Neural progenitor cell (in vitro differentiated cells): ENCODE measurements at regions not wholly inside any gene's neighbourhood (a gene's known extent, or its start where the extent isn't known, plus 50 kb on each side); places are given as distances from the start of the nearest gene placed in this dataset.

Experiments used
- DNase-seq: peaks from one replicate; pipeline ENCODE4 v3.0.0-alpha.2; 2016; ENCODE audit warnings: low spot score
- H2AFZ ChIP-seq: fragments of 200-600 bp; sonication (generic); replicated peaks from 2 replicates; pipeline ENCODE4 v1.6.1; 2016; ENCODE audit warnings: antibody characterized with exemption
- H3F3A ChIP-seq: fragments of 200-600 bp; sonication (generic); 2 replicates; pipeline ENCODE4 v1.6.1; 2016; ENCODE audit warnings: antibody characterized with exemption, low read depth
- H3K27ac ChIP-seq: fragments of 200-600 bp; sonication (generic); 2 replicates; pipeline ENCODE4 v1.5.1; 2016; ENCODE audit warnings: mild to moderate bottlenecking
- H3K27me3 ChIP-seq: fragments of 200-600 bp; sonication (generic); 2 replicates; pipeline ENCODE4 v1.6.1; 2016; ENCODE audit warnings: mild to moderate bottlenecking, moderate library complexity
- H3K36me3 ChIP-seq: fragments of 200-600 bp; sonication (generic); 2 replicates; pipeline ENCODE4 v1.5.1; 2016
- H3K4me1 ChIP-seq: fragments of 200-600 bp; sonication (generic); 2 replicates; pipeline ENCODE4 v1.6.1; 2016; ENCODE audit warnings: mixed run types
- H3K4me2 ChIP-seq: fragments of 200-600 bp; sonication (generic); 2 replicates; pipeline ENCODE4 v1.6.1; 2016
- H3K4me3 ChIP-seq: fragments of 200-600 bp; sonication (generic); 2 replicates; pipeline ENCODE4 v1.5.1; 2016
- H3K79me2 ChIP-seq: fragments of 200-600 bp; sonication (generic); 2 replicates; pipeline ENCODE4 v1.6.1; 2016; ENCODE audit warnings: low read depth
- H3K9ac ChIP-seq: fragments of 200-600 bp; sonication (generic); 2 replicates; pipeline ENCODE4 v1.6.1; 2016
- H3K9me3 ChIP-seq: fragments of 200-600 bp; sonication (generic); 2 replicates; pipeline ENCODE4 v1.5.1; 2016; ENCODE audit warnings: low read depth
- H4K20me1 ChIP-seq: fragments of 200-600 bp; sonication (generic); 2 replicates; pipeline ENCODE4 v1.6.1; 2016; ENCODE audit warnings: low read depth
- H3K27ac Mint-ChIP-seq: 3 replicates; pipeline ENCODE4 v1.8.0; 2021; ENCODE audit warnings: mixed read lengths
- H3K27me3 Mint-ChIP-seq: 2 replicates; pipeline ENCODE4 v1.8.0; 2022; ENCODE audit warnings: low read depth, mild to moderate bottlenecking, inconsistent platforms, moderate library complexity, mixed read lengths; ENCODE audit not compliant: insufficient read depth
- H3K36me3 Mint-ChIP-seq: 3 replicates; pipeline ENCODE4 v1.8.0; 2021; ENCODE audit warnings: mixed read lengths
- H3K4me1 Mint-ChIP-seq: 3 replicates; pipeline ENCODE4 v1.8.0; 2021; ENCODE audit warnings: mixed read lengths
- H3K4me3 Mint-ChIP-seq: 3 replicates; pipeline ENCODE4 v1.8.0; 2021; ENCODE audit warnings: mild to moderate bottlenecking, moderate library complexity, mixed read lengths
- H3K9me3 Mint-ChIP-seq: 3 replicates; pipeline ENCODE4 v1.8.0; 2020; ENCODE audit warnings: mixed read lengths
- EZH2 ChIP-seq: fragments of 200-600 bp; sonication (generic); IDR thresholded peaks from 2 replicates; pipeline ENCODE4 v1.6.1; 2017; ENCODE audit warnings: antibody characterized with exemption, mild to moderate bottlenecking, moderate library complexity
- EZH2phosphoT487 ChIP-seq: fragments of 200-600 bp; sonication (generic); IDR thresholded peaks from 2 replicates; pipeline ENCODE4 v1.6.1; 2017; ENCODE audit warnings: antibody characterized with exemption
- TF ChIP-seq, protein P1 (sequence below): fragments of 200-600 bp; sonication (generic); IDR thresholded peaks from 2 replicates; pipeline ENCODE4 v1.5.1; 2017; ENCODE audit warnings: antibody characterized with exemption, mild to moderate bottlenecking

- Histone ChIP-seq H3K9me3 (no peaks in the 10 kb centered on the region), H3K79me2 (no peaks in the 10 kb centered on the region), H3K27me3 (no peaks in the 10 kb centered on the region), H4K20me1 (no peaks in the 10 kb centered on the region), H3K4me2 (no peak overlapping the region), H3K4me1 (no peaks in the 10 kb centered on the region), H3K36me3 (no peaks in the 10 kb centered on the region), H3F3A (no peaks in the 10 kb centered on the region), H2AFZ (no peak overlapping the region), H3K4me3 (no peak overlapping the region), H3K27ac (no peak overlapping the region), H3K9ac (no peak overlapping the region)
- no peaks in the 10 kb centered on the region for H3K36me3 Mint-ChIP-seq
- no peak overlapping the region for H3K27ac Mint-ChIP-seq
- H3K9me3 Mint-ChIP-seq = no peaks in the 10 kb centered on the region
- no peak overlapping the region for H3K4me3 Mint-ChIP-seq
- DNase-seq = no peak
- no peaks in the 10 kb centered on the region for H3K27me3 Mint-ChIP-seq
- TF ChIP-seq, protein P1, sequence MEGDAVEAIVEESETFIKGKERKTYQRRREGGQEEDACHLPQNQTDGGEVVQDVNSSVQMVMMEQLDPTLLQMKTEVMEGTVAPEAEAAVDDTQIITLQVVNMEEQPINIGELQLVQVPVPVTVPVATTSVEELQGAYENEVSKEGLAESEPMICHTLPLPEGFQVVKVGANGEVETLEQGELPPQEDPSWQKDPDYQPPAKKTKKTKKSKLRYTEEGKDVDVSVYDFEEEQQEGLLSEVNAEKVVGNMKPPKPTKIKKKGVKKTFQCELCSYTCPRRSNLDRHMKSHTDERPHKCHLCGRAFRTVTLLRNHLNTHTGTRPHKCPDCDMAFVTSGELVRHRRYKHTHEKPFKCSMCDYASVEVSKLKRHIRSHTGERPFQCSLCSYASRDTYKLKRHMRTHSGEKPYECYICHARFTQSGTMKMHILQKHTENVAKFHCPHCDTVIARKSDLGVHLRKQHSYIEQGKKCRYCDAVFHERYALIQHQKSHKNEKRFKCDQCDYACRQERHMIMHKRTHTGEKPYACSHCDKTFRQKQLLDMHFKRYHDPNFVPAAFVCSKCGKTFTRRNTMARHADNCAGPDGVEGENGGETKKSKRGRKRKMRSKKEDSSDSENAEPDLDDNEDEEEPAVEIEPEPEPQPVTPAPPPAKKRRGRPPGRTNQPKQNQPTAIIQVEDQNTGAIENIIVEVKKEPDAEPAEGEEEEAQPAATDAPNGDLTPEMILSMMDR = no peak
- no peak for TF ChIP-seq EZH2phosphoT487
- no peak for TF ChIP-seq EZH2
- no peaks in the 10 kb centered on the region for H3K4me1 Mint-ChIP-seq
Observed at GRCh38 chr5:165375201-165375600, 1869.8 kb downstream of the MAT2B start.

DNA sequence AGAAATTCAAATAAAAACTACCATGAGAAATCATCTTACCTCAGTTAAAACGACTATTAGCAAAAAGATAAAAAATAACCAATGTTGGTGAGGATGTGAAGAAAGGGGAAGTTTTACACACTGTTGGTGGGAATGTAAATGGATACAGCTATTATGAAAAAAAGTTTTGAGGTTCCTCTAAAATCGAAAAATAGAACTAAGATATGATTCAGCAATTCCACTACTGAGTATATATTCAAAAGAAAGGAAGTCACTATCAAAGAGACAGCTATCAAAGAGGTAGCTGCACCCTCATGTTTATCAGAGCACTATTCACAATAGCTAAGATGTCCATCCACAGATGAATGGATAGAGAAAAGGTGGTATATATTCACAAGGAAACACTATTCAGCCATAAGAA, 1888.4 kb downstream of the MAT2B start:
- no peaks in the 10 kb centered on the region for H3K79me2 ChIP-seq
- no peak overlapping the region for H3K4me3 ChIP-seq
- no peak overlapping the region for H3K27ac Mint-ChIP-seq
- H3K4me1 ChIP-seq = no peaks in the 10 kb centered on the region
- no peak overlapping the region for H3K4me3 Mint-ChIP-seq
- no peak for DNase-seq
- no peaks in the 10 kb centered on the region for H3K4me1 Mint-ChIP-seq
- H3K9ac ChIP-seq = no peak overlapping the region
- no peak overlapping the region for H3K4me2 ChIP-seq
- H4K20me1 ChIP-seq = no peaks in the 10 kb centered on the region
- no peaks in the 10 kb centered on the region for H3K27me3 Mint-ChIP-seq
- H2AFZ ChIP-seq = no peak overlapping the region
- TF ChIP-seq, protein P1 = no peak
- no peak for TF ChIP-seq EZH2
- no peak for TF ChIP-seq EZH2phosphoT487
- no peaks in the 10 kb centered on the region for H3K9me3 ChIP-seq
- H3K27ac ChIP-seq = no peak overlapping the region
- no peaks in the 10 kb centered on the region for H3K36me3 ChIP-seq
- no peaks in the 10 kb centered on the region for H3K27me3 ChIP-seq
- no peaks in the 10 kb centered on the region for H3F3A ChIP-seq
- H3K36me3 Mint-ChIP-seq = no peaks in the 10 kb centered on the region
- peaks cover 4% of the 10 kb centered on the region for H3K9me3 Mint-ChIP-seq

GRCh38 chr5:165397516-165397915, 1892.1 kb downstream of the MAT2B start:
- H3K4me1 ChIP-seq = no peaks in the 10 kb centered on the region
- no peak overlapping the region for H3K4me3 Mint-ChIP-seq
- no peaks in the 10 kb centered on the region for H3K27me3 Mint-ChIP-seq
- H3K79me2 ChIP-seq = no peaks in the 10 kb centered on the region
- H3K4me2 ChIP-seq = no peak overlapping the region
- no peaks in the 10 kb centered on the region for H3K9me3 ChIP-seq
- H3K27ac Mint-ChIP-seq = no peak overlapping the region
- TF ChIP-seq EZH2phosphoT487 = no peak
- no peak for TF ChIP-seq EZH2
- TF ChIP-seq, protein P1 = no peak
- H3K36me3 ChIP-seq = no peaks in the 10 kb centered on the region
- no peaks in the 10 kb centered on the region for H3K9me3 Mint-ChIP-seq
- no peak overlapping the region for H3K9ac ChIP-seq
- H3K36me3 Mint-ChIP-seq = no peaks in the 10 kb centered on the region
- H3K27me3 ChIP-seq = no peaks in the 10 kb centered on the region
- no peaks in the 10 kb centered on the region for H4K20me1 ChIP-seq
- no peaks in the 10 kb centered on the region for H3K4me1 Mint-ChIP-seq
- no peak for DNase-seq
- H3K27ac ChIP-seq = no peak overlapping the region
- no peak overlapping the region for H2AFZ ChIP-seq
- H3K4me3 ChIP-seq = no peak overlapping the region
- no peaks in the 10 kb centered on the region for H3F3A ChIP-seq

DNA sequence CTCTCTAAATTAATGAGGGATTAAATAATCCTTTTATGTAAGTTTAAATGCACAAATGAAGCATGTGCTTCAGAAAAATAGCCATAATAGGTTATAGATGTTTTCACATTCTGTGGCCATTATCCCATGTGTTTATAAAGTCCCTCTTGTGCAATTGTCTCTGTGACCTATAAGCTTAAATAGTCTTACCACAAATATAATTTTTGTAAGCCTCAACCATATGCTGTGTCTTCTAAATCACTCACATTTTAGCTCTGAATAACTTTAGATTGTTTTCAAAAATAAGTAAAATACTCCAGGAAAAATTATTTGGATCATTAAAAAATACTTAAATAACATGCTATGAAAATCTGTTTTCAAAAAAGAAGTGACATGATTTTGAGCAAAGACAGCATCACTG, 1894.7 kb downstream of the MAT2B start:
- DNase-seq = no peak
- Histone ChIP-seq H2AFZ (no peak overlapping the region), H3K36me3 (no peaks in the 10 kb centered on the region), H3K9me3 (no peaks in the 10 kb centered on the region), H3K4me3 (no peak overlapping the region), H3K27me3 (no peaks in the 10 kb centered on the region), H3K79me2 (no peaks in the 10 kb centered on the region), H3K4me2 (no peak overlapping the region), H4K20me1 (no peaks in the 10 kb centered on the region), H3K27ac (no peak overlapping the region), H3K9ac (no peak overlapping the region), H3K4me1 (no peaks in the 10 kb centered on the region), H3F3A (no peaks in the 10 kb centered on the region)
- H3K27me3 Mint-ChIP-seq = no peaks in the 10 kb centered on the region
- no peak overlapping the region for H3K27ac Mint-ChIP-seq
- H3K36me3 Mint-ChIP-seq = no peaks in the 10 kb centered on the region
- TF ChIP-seq EZH2 = no peak
- TF ChIP-seq EZH2phosphoT487 = no peak
- no peaks in the 10 kb centered on the region for H3K9me3 Mint-ChIP-seq
- no peaks in the 10 kb centered on the region for H3K4me1 Mint-ChIP-seq
- H3K4me3 Mint-ChIP-seq = no peak overlapping the region
